ENCODE measurements at regions not wholly inside any gene's neighbourhood (a gene's known extent, or its start where the extent isn't known, plus 50 kb on each side); places are given as distances from the start of the nearest gene placed in this dataset.

GRCh38 chr4:116862592-116862991 is 222.8 kb downstream of the TRAM1L1 start:
- TF ChIP-seq CTCF (conservative IDR thresholded peaks at IDR 0.05 in 1 of 2, IDR thresholded peaks at IDR 0.05 in 1 of 2; ENCODE audit: low read depth in 1 of 2, low read length in 2 of 2), result no peak
- TF ChIP-seq EZH2 (IDR thresholded peaks at IDR 0.05; ENCODE audit: low read length, missing control alignments), result no peak
